Uterus (tissue), 2 donors: ENCODE measurements at regions not wholly inside any gene's neighbourhood (a gene's known extent, or its start where the extent isn't known, plus 50 kb on each side); places are given as distances from the start of the nearest gene placed in this dataset.

Experiments used
- POLR2A ChIP-seq, 2 donors: fragments of 450-650 bp; IDR thresholded peaks; one replicate each; pipeline ENCODE4 v1.6.1; 2016; ENCODE audit warnings: antibody characterized with exemption in 2 of 2, mild to moderate bottlenecking in 1 of 2, moderate library complexity in 1 of 2
- TF ChIP-seq, protein P1 (sequence below), 4 experiments: fragments of 200-600 bp in 2 of 4; fragments of 450-650 bp in 2 of 4; sonication (generic) in 2 of 4; IDR thresholded peaks; one replicate each; pipeline ENCODE4 v1.5.1; 2016 to 2019; ENCODE audit warnings: antibody characterized with exemption in 4 of 4, mild to moderate bottlenecking in 2 of 4, moderate library complexity in 1 of 4

DNA sequence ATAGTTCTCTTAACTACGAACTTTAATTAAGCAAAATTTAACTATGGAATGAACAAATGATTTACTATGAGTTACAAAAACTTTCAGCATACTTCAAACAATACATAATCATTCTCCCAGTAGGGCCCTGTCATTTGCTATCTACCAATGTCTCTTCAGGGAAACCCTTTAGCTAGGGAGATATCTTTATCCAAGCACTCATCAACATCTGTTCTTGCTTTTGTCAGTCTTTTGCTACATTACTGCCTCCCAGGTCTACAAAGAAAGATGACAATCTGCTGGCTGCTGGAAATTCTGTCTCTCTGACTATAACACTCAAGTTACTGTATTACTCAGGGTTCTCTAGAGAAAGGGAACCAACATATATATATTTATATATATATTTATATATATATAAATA lies 1626.3 kb upstream of the CELF4 start:
- no peak for TF ChIP-seq POLR2A (IDR thresholded peaks at IDR 0.05)
- TF ChIP-seq, protein P1, sequence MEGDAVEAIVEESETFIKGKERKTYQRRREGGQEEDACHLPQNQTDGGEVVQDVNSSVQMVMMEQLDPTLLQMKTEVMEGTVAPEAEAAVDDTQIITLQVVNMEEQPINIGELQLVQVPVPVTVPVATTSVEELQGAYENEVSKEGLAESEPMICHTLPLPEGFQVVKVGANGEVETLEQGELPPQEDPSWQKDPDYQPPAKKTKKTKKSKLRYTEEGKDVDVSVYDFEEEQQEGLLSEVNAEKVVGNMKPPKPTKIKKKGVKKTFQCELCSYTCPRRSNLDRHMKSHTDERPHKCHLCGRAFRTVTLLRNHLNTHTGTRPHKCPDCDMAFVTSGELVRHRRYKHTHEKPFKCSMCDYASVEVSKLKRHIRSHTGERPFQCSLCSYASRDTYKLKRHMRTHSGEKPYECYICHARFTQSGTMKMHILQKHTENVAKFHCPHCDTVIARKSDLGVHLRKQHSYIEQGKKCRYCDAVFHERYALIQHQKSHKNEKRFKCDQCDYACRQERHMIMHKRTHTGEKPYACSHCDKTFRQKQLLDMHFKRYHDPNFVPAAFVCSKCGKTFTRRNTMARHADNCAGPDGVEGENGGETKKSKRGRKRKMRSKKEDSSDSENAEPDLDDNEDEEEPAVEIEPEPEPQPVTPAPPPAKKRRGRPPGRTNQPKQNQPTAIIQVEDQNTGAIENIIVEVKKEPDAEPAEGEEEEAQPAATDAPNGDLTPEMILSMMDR (IDR thresholded peaks at IDR 0.05) = no peak
